ENCODE measurements at regions not wholly inside any gene's neighbourhood (a gene's known extent, or its start where the extent isn't known, plus 50 kb on each side); places are given as distances from the start of the nearest gene placed in this dataset.

DNA sequence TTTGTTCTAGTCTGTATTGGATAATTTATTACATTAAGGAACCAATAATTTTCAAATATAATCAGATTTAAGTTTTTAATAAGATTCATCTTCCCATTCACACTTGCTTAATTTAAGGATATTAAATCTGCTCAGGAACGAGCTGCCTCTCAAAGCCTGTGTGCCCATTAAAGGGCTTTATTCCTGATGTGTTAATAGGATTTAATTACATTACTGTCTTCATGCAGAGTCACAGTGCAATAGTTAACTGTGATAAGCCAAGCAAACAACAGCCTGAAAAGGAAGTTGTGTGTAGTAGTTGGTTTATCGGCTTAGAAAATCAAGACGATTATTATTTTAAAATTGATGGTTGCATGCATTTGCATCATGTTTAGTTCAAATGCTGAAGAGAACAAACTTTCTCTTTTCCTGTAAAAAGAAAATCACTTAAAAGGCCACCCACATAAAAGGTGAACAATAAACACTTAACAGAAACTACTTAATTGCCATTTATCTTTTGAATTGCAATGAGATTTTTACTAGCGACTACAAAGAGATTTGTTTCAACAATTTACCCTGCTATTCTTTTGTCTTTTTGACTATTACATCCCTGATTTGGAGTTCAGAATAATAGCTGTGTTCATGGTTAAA, 174.6 kb downstream of the RWDD3 start:
- no peak for DNase-seq (ENCODE audit: extremely low read depth in 1 of 11, low read depth in 9 of 11, low spot score in 4 of 11)

DNA sequence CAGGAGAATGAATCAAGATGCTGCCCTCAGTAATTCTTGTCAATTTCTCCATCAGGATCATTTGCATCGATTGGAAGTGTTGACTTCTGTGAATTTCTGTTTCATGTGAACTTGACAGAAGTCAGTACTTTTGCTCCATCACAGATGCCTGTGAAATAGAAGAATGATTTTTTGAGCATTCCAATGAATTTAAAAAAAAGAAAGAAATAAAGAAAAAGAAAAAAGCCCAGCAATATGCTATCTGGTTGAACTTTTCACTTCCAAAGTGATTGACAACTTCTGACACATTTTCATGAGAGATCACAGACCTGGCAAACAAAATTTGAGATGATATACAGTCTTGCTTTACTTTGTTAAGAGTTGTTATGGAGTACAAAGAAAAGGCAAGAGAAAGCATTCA, 175.3 kb downstream of the RWDD3 start:
- DNase-seq (ENCODE audit: extremely low read depth in 1 of 11, low read depth in 9 of 11, low spot score in 4 of 11), result no peak

- no peak for DNase-seq (ENCODE audit: extremely low read depth in 1 of 11, low read depth in 9 of 11, low spot score in 4 of 11)
Observed at GRCh38 chr1:95409901-95410300, 175.9 kb downstream of the RWDD3 start.

GRCh38 chr1:95415146-95415545, 181.1 kb downstream of the RWDD3 start:
- DNase-seq (ENCODE audit: extremely low read depth in 1 of 11, low read depth in 9 of 11, low spot score in 4 of 11), result no peak

DNA sequence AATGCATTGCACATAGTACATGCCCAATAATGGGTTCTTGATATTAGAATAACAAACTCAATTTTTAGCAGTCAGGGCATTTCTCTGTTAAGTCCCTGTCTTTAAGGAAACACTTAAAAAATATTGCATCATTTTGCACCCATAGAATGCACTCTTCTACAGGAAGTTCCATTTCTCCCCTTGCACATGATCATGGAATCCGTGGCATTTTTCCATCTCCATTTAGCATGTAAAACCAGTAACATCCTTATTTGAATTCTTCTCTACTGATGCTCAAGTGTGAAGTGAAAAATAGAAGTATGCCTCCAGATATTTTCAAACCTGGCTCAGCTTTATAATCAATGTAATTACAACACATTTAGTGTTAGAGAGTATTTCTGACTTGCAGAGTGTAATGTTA, 192.8 kb downstream of the RWDD3 start:
- no peak for DNase-seq (ENCODE audit: extremely low read depth in 1 of 11, low read depth in 9 of 11, low spot score in 4 of 11)

DNA sequence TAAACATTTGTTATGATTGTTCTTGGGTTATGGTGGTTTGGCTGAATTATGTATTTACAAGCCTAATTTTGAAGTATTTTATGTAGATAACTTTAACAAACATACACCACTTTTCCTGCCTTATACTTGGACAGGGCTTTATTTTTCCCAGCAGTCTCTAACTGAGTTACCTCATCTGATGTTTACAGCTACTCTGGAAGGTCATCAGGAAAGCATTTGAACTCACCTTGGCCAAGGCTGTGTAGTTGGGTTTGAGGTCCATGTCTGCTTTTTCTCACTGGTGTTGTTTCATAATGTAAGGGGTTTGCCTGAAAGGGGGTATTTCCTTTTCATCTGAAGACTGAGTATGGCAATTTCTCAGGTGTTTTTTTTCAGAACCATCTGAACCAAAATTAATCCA, 193.5 kb downstream of the RWDD3 start:
- DNase-seq (ENCODE audit: extremely low read depth in 1 of 11, low read depth in 9 of 11, low spot score in 4 of 11), result no peak

- no peak for DNase-seq (ENCODE audit: extremely low read depth in 1 of 11, low read depth in 9 of 11, low spot score in 4 of 11)
Observed at GRCh38 chr1:95431235-95431634, 197.2 kb downstream of the RWDD3 start.

DNA sequence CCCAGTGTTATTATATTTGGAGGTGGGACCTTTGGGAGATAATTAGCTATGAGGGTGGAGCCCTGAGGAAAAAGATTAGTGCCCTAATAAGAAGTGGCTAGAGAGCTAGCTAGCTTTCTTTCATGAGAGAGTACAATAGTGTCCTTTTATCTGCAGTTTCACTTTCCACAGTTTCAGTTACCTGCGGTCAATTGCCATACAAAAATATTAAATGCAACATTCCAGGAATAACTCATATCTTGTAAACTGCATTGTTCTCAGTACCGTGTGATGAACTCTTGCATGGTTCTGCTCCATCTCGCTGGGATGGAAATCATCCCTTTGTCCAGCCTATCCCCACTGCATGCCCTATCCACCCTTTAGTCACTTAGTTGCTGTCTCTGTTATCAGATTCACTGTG, 201.6 kb downstream of the RWDD3 start:
- no peak for DNase-seq (ENCODE audit: extremely low read depth in 1 of 11, low read depth in 9 of 11, low spot score in 4 of 11)

DNA sequence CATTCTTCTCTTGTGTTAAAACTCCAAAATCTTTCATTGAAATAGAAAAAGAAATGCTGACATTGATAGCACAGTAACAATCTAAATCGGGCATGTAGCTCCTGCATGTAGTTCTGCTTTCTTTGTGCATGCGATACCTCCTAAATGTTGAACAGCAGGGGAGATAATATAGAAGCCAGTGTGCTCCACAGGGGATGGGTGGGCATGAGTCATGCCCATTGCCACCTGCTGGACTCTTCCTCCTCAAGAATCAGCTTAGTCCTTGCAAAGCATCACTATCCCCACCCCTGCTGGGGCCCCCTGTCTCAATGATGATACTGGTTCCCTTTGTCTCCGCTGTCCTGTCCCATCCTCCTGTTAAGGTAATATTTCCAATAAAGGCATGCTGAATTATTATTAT, 203.0 kb downstream of the RWDD3 start:
- no peak for DNase-seq (ENCODE audit: extremely low read depth in 1 of 11, low read depth in 9 of 11, low spot score in 4 of 11)

DNA sequence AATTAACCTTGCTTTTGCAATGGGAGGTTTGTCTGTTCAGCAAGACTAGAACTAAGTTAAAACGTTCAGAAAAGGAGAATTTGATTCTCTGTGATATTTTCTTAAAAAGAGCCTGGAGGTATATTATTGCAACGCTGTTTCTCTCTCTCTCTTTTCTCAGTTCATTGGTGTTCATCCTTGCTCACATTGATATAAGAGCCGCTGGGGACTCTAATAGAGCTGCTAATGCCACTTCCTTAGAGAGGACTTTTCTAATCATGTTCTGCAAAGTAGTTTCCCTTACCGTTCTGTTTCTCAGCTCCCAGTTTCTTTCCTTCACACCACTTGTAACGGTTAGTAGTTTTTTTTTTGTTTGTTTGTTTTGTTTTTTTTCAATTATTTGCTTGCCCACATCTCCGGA, 203.8 kb downstream of the RWDD3 start:
- no peak for DNase-seq (ENCODE audit: extremely low read depth in 1 of 11, low read depth in 9 of 11, low spot score in 4 of 11)

DNA sequence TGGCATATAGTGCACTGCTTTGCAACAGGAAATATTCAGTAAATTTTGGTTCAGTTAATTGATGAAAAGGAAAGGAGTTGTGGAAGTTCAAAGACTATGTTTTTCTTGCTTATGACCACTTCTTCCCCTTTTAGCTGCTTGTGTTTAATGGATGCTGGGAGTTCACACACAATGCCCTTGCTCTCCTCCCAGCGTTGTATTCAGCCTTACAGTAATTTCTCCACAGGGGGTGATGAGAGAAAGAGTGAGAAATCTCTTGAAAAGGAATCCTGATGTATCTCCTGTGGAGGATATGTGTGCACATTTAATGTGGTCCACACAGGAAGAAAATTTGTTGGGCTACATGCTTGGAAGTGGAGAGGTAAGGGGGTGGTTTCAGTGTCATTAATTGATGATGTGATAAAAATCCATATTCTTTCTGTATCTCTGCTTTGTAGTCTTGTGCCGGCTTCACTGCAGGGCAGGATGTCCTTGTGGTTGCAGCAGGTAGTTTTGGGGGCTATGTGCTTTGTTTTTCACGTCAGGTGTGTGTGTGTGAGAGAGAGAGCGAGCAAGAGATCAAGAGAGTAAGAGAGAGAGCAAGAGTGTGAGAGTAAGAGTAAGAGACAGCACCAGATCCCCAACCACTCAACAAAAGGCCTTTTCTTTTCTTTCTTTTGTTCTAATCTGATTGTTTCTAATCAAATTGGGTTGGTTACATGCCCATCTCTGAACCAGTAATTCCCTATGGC, 204.4 kb downstream of the RWDD3 start:
- no peak for DNase-seq (ENCODE audit: extremely low read depth in 1 of 11, low read depth in 9 of 11, low spot score in 4 of 11)

GRCh38 chr1:95440511-95440910, 206.5 kb downstream of the RWDD3 start:
- no peak for DNase-seq (ENCODE audit: extremely low read depth in 1 of 11, low read depth in 9 of 11, low spot score in 4 of 11)

GRCh38 chr1:95449516-95449915, 215.5 kb downstream of the RWDD3 start:
- no peak for DNase-seq (ENCODE audit: extremely low read depth in 1 of 11, low read depth in 9 of 11, low spot score in 4 of 11)

DNA sequence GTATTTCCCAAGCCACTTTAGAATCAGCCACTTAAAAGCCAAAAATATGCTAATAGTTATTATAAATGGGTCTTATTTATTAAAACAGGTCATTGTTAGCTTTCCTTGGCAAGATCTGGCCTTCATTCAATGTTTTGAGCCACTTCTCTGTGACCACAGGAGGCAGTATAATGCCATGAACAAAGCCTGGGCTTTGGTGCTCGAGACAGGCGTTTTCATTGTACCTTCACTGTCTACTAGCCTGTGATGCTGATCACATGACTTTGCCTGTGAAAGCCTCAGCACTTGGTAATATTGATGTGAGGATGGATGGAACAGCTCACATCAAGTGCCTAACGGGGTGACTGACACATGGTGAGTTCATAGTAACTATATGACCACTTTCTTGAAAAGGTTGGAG, 217.0 kb downstream of the RWDD3 start:
- no peak for DNase-seq (ENCODE audit: extremely low read depth in 1 of 11, low read depth in 9 of 11, low spot score in 4 of 11)

DNA sequence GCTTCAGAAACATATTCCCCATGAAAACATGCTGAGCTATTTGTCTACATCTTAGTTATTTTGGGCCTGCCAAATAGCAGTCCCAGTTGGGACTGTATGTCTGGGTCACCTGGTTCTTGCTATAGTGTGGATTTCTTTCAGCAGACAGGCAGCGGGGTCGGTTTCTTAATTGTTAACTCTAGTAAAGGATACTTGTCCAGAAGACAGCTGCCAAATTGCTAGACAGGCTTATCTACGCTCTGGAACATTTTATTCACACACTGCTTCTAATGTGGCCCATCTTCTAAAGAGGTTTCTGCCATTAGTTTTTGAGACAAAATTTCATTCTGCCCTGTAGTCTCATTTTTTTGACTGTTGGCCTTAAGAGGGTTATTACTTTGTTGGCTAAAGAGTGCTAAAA, 217.9 kb downstream of the RWDD3 start:
- no peak for DNase-seq (ENCODE audit: extremely low read depth in 1 of 11, low read depth in 9 of 11, low spot score in 4 of 11)

- DNase-seq (ENCODE audit: extremely low read depth in 1 of 11, low read depth in 9 of 11, low spot score in 4 of 11), result no peak
Observed at GRCh38 chr1:95453053-95453452, 219.0 kb downstream of the RWDD3 start.

- DNase-seq (ENCODE audit: extremely low read depth in 1 of 11, low read depth in 9 of 11, low spot score in 4 of 11), result no peak
Observed at GRCh38 chr1:95467036-95467435, 233.0 kb downstream of the RWDD3 start.

DNA sequence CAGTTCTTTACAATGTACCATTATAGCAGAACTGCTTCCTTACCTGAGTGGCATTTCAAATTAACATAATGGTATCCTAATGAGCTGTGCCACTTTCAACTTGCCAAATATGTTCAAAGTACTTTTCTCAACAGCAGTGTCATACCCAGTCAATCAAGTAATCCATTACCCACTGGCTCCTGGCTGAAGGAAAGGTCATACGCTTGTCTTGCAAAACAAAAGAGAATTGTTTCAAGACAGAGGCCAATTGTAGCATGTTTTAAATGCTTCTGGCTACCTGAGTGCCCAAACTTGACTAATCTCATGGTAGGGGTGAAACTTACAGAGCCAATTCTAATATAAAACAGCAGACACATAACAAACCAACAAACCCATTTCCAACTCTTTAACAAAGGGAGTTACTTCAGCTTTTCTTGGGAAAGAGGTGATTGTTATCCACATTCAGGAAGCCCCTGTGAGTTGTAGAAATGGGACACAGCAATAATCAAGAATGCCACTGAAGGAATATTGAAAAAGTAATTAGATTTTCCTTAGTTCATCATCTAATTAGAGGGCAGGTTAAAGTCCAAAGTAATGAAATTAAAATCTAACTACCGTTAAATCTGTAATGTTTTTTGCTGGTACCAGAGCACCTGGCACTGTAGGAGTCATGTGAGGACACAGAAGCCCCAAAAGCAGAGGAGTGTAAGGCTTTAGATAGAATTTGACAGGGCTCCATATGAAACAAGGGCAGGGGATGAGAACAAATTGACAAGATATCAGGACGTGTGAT, 241.9 kb downstream of the RWDD3 start:
- DNase-seq (ENCODE audit: extremely low read depth in 1 of 11, low read depth in 9 of 11, low spot score in 4 of 11), result no peak

- no peak for DNase-seq (ENCODE audit: extremely low read depth in 1 of 11, low read depth in 9 of 11, low spot score in 4 of 11)
Observed at GRCh38 chr1:95496307-95496706, 262.3 kb downstream of the RWDD3 start.

DNA sequence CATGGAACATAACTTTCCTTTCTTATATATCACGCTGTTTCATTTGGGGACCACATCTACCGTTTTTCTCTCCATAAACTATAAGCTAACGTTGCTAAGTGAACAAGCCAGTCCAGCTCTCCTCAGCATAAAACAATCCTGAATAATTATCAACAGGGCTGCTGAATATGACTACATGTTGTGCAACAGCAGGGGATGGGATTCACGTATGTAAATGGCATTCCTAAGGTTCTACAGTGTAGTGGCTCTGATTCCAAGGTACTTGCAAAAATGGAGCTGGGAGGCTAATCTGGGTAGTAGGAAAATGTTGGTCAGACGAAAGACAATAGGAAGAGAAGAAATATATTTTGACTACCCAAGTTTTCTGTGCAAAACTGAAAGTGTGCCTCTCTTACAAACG, 262.8 kb downstream of the RWDD3 start:
- no peak for DNase-seq (ENCODE audit: extremely low read depth in 1 of 11, low read depth in 9 of 11, low spot score in 4 of 11)

All from renal cortex interstitium (tissue), 11 donors.